Endothelial cell of umbilical vein (primary cell): ENCODE measurements at regions not wholly inside any gene's neighbourhood (a gene's known extent, or its start where the extent isn't known, plus 50 kb on each side); places are given as distances from the start of the nearest gene placed in this dataset.

Experiments used
- CTCF ChIP-seq, 2 donors: IDR thresholded peaks; 1 replicate in 1 of 2; 2 replicates in 1 of 2; pipeline ENCODE4 v1.5.1; 2011; ENCODE audit warnings: low read length in 2 of 2, mild to moderate bottlenecking in 2 of 2, moderate library complexity in 2 of 2, control low read depth in 1 of 2, inconsistent platforms in 1 of 2, low read depth in 1 of 2; ENCODE audit not compliant: insufficient read depth in 1 of 2; ENCODE audit errors: extremely low read depth in 1 of 2
- EZH2 ChIP-seq: IDR thresholded peaks from 2 replicates; pipeline ENCODE4 v1.6.1; 2012; ENCODE audit warnings: borderline replicate concordance, low read depth, mild to moderate bottlenecking, moderate library complexity, low read length, inconsistent platforms; ENCODE audit not compliant: severe bottlenecking
- FOS ChIP-seq: IDR thresholded peaks from 2 replicates; pipeline ENCODE4 v1.6.1; 2011; ENCODE audit warnings: mild to moderate bottlenecking, low read length, moderate library complexity, borderline replicate concordance; ENCODE audit not compliant: insufficient read depth
- GATA2 ChIP-seq: IDR thresholded peaks from 2 replicates; pipeline ENCODE4 v1.7.0; 2011; ENCODE audit warnings: low read depth, mild to moderate bottlenecking, moderate library complexity, mixed read lengths, low read length; ENCODE audit not compliant: insufficient read length, insufficient read depth
- JUN ChIP-seq: IDR thresholded peaks from 2 replicates; pipeline ENCODE4 v1.6.1; 2011; ENCODE audit warnings: borderline replicate concordance, low read depth; ENCODE audit not compliant: insufficient read length, insufficient read depth
- MAX ChIP-seq: IDR thresholded peaks from 2 replicates; pipeline ENCODE4 v1.6.1; 2011; ENCODE audit not compliant: insufficient read depth, insufficient read length
- POLR2A ChIP-seq: IDR thresholded peaks from 2 replicates; pipeline ENCODE4 v1.6.1; 2012; ENCODE audit warnings: low read depth, mild to moderate bottlenecking, control low read depth, low read length
- POLR2AphosphoS5 ChIP-seq: IDR thresholded peaks from 2 replicates; pipeline ENCODE4 v1.6.1; 2012; ENCODE audit warnings: low read depth, mild to moderate bottlenecking, control low read depth, low read length, moderate library complexity; ENCODE audit not compliant: insufficient read depth

- TF ChIP-seq EZH2 (no peak), POLR2A (no peak), CTCF (IDR thresholded peaks at IDR 0.05; ENCODE audit: extremely low read depth in 1 of 2, insufficient read depth in 1 of 2, low read depth in 1 of 2, low read length in 2 of 2) (no peak), GATA2 (no peak), POLR2AphosphoS5 (no peak), MAX (no peak), JUN (no peak), FOS (no peak)
These were observed 373.7 kb downstream of the NXPE2 start for GRCh38 chr11:115051938-115052590.
